HG03378 (cell line): ENCODE measurements at regions not wholly inside any gene's neighbourhood (a gene's known extent, or its start where the extent isn't known, plus 50 kb on each side); places are given as distances from the start of the nearest gene placed in this dataset.
"Not testable (repeated sequence)": the region's sequence is repeated elsewhere in the genome, so short reads cannot be mapped to it uniquely, and the experiment has no call there.

Experiments
- ATAC-seq: cut with Tn5 transposase; IDR thresholded peaks from one replicate; pipeline ENCODE4 v1.9.1; 2021; ENCODE audit warnings: mild to moderate bottlenecking, moderate library complexity; ENCODE audit not compliant: unreplicated experiment

- no peak for ATAC-seq
These were observed 74.7 kb upstream of the DLG1 start for GRCh38 chr3:197373096-197373495.

GRCh38 chr3:197372047-197372661 lies 73.7 kb upstream of the DLG1 start:
- ATAC-seq = no peak

- no peak for ATAC-seq
These were observed 73.2 kb upstream of the DLG1 start for GRCh38 chr3:197371591-197372046.

GRCh38 chr3:197369545-197369944 lies 71.1 kb upstream of the DLG1 start:
- no peak for ATAC-seq

GRCh38 chr3:197368821-197369220 lies 70.4 kb upstream of the DLG1 start:
- ATAC-seq = no peak

DNA sequence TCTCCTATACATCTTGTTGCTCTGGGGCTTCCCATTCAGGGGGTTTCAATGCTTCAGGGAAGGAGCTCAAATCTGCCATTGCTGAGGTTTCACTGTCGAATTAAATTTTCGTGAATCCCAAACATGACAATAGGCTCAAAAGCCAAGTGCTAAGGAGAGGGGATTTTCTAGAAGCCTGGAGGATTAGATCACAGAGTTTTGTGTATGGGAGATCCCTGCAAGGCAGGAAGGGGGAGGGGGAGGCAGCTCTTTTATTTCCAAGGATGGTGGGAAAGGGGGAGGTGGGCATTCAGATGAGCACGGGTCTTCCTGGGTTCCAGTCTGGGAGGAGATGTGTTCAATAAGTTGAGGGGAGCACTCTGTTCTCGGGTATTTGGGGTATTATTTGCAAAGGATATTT lies 69.9 kb upstream of the DLG1 start:
- ATAC-seq = no peak

DNA sequence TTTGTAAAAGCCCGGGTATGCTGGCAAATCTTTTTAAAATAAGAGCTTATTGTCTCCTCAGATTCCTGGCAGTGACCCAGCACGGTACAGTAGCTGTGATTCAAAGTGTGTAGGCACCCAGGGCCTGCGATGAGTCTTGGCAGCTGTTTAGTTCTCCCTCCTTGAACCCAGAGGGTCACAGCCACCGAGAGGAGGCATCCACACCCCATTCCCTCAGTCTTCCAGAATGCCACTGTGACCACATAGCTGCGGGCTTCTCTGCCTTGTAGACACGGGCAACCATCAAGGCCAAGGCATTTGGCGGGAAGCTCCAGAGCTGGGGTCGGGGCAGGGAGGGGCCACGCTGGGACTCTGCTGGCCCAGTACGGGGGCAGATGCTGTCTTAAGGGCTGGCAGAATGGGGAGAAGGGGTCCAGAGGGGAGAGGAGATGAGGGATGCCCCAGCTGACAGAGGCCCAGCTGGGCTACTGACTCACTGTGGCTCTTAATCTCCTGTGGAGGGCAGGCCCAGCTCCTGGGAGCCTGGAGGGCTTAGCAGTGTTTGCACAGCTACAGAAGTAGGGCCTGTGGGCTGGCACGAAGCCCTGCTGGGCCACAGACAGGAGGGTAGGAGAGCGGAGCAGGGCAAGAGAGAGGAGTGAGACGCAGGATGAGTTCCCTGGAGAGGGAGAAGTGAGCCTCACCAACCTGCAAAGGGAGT lies 68.8 kb upstream of the DLG1 start:
- no peak for ATAC-seq

DNA sequence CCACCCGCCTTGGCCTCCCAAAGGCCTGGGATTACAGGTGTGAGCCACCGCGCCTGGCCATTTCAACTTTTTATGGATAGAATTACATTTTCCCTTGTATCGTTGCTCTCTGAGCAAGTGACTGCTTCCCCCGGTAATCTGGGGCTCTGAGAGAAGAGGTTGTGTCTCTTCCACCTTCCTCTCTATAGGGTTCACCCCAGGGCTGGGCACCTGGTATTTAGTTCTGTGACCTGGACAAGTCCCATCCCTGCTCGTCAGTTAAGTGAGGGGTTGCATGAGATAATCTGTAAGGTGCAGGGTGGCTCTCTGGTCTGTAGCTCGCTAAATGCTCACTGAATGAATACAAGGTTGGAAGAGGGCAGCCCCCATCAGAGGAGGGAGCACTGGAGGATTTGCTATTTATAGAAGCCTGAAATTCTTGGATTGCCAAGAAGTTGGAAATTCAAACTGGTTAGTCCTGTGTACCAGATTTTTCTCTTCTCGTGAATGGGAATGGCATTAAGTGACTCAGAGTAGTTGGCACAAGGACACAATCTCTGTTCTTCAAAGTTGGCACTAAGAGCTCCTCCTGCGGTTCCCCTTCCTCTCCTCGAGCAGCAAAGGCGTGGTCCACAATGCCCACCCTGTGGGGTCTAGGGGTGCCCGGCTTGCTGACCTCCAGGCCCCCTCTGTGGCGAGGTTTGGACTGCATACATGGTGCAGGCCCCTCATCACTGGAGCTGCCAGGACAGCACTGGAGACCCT lies 68.1 kb upstream of the DLG1 start:
- no peak for ATAC-seq

DNA sequence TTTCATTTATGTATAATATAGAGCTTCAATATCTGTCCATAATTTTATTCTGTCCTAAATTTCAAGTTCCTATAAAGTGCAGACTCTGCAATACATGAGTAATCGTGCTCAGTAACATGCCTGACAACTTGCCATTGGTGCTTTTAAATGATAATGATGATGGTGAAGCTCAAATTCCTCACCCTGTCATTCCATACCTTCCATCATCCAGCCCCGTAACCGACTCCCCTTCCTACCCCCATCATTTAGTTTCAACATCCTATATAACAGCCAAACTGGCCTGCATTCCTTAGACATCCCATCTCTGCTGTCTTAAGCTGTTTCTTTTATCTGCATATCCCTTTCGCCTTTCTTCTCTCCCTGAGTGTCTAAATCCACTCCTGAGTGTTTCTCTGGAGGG lies 67.2 kb upstream of the DLG1 start:
- no peak for ATAC-seq

- ATAC-seq = no peak
These were observed 66.1 kb upstream of the DLG1 start for GRCh38 chr3:197364410-197365071.

- no peak for ATAC-seq
These were observed 65.4 kb upstream of the DLG1 start for GRCh38 chr3:197363553-197364409.

GRCh38 chr3:197362081-197362480 lies 63.7 kb upstream of the DLG1 start:
- ATAC-seq = no peak

GRCh38 chr3:197360095-197360494 lies 61.7 kb upstream of the DLG1 start:
- not testable (repeated sequence) for ATAC-seq

DNA sequence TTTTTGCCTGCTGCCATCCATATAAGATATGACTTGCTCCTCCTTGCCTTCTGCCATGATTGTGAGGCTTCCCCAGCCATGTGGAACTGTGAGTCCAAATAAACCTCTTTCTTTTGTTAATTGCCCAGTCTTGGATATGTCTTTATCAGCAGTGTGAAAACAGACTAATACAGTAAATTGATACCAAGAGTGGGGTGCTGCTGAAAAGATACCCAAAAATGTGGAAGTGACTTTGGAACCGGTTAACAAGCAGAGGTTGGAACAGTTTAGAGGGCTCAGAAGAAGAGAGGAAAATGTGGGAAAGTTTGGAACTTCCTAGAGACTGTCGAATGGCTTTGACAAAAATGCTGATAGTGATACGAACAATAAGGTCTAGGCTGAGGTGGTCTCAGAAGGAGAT lies 61.1 kb upstream of the DLG1 start:
- not testable (repeated sequence) for ATAC-seq

DNA sequence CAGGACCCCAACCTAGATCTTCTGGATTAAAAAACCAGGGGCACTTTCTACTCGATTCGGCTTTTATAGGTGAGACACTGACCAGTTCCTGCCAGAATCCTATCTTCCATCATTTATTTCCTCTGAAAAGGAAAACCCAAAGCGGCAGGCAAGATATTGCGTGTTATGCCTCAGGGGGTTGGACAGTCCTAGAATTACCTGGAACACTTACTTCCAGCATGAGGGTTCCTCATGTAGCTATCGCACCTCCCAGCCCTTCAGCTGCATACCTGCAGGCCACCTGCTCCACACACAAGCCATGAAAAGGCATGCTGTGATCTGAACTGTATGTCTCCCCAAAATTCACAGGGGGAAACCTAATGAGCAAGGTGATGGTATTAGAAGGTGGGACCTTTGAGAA lies 58.3 kb upstream of the DLG1 start:
- ATAC-seq = no peak

GRCh38 chr3:197356275-197356674 lies 57.9 kb upstream of the DLG1 start:
- ATAC-seq = no peak

- no peak for ATAC-seq
These were observed 57.3 kb upstream of the DLG1 start for GRCh38 chr3:197355713-197356112.

- ATAC-seq = no peak
These were observed 56.2 kb upstream of the DLG1 start for GRCh38 chr3:197354568-197355001.

DNA sequence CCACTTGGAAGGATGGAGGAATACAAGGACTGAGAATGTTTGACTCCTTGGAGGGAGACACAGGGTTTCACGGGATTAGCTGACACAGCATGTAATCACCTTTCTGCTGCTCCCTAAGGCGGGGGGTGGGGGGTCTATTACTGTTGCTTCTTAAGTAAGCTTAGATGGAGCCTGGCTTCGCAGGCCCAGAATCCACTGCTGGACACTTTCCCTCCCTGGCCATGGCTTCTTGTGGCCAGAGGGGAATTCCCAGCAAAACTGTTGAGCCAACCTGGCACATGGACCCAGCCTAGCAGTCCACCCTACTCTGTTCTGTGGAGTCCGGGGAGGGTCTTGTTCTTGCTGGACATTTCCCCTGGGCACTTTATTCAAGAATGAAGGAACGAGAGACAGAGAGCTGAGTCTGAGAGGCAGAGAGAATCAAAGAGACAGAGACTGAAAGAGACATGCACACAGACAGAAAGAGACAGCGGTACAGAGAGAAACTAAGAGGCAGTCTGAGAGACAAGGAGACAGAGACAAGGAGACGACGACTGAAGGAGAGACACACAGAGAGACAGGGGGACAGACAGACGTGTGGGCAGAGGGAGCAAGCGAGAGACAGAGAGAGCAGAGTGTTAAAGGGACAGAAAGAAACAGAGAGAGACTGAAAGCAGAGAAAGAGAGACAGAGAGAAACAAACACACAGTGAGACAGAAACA lies 55.6 kb upstream of the DLG1 start:
- no peak for ATAC-seq
